ENCODE measurements at regions not wholly inside any gene's neighbourhood (a gene's known extent, or its start where the extent isn't known, plus 50 kb on each side); places are given as distances from the start of the nearest gene placed in this dataset.

- TF ChIP-seq POLR2A (IDR thresholded peaks at IDR 0.05) (no peak), CTCF (IDR thresholded peaks at IDR 0.05) (no peak)
Measured at GRCh38 chr3:86378829-86379228, 612.1 kb downstream of the VGLL3 start.
